ENCODE measurements at regions not wholly inside any gene's neighbourhood (a gene's known extent, or its start where the extent isn't known, plus 50 kb on each side); places are given as distances from the start of the nearest gene placed in this dataset.

- Histone ChIP-seq H3K9ac (ENCODE audit: low read depth, low read length) (no peak overlapping the region), H3K27me3 (ENCODE audit: control insufficient read depth, insufficient read depth, low read length) (no peaks in the 10 kb centered on the region), H3K4me1 (ENCODE audit: control insufficient read depth, insufficient read depth, low read length) (peaks cover 9% of the 10 kb centered on the region), H3K4me3 (ENCODE audit: low read depth, low read length) (no peak overlapping the region), H3K36me3 (ENCODE audit: control insufficient read depth, insufficient read depth, low read length) (no peaks in the 10 kb centered on the region), H3K27ac (ENCODE audit: low read depth, low read length) (no peak overlapping the region), H3K9me3 (ENCODE audit: control insufficient read depth, insufficient read depth, low read length) (no peaks in the 10 kb centered on the region)
Observed at GRCh38 chr11:104609311-104610085, 288.8 kb downstream of the CASP12 start.

- Histone ChIP-seq H3K27ac (ENCODE audit: low read depth, low read length) (no peak overlapping the region), H3K4me1 (ENCODE audit: control insufficient read depth, insufficient read depth, low read length) (no peaks in the 10 kb centered on the region), H3K36me3 (ENCODE audit: control insufficient read depth, insufficient read depth, low read length) (no peaks in the 10 kb centered on the region), H3K27me3 (ENCODE audit: control insufficient read depth, insufficient read depth, low read length) (no peaks in the 10 kb centered on the region), H3K9me3 (ENCODE audit: control insufficient read depth, insufficient read depth, low read length) (no peaks in the 10 kb centered on the region), H3K4me3 (ENCODE audit: low read depth, low read length) (no peak overlapping the region), H3K9ac (ENCODE audit: low read depth, low read length) (no peak overlapping the region)
Observed at GRCh38 chr11:104602643-104603042, 295.6 kb downstream of the CASP12 start.

GRCh38 chr11:104594228-104594958 lies 303.9 kb downstream of the CASP12 start:
- Histone ChIP-seq H3K9me3 (ENCODE audit: control insufficient read depth, insufficient read depth, low read length) (no peaks in the 10 kb centered on the region), H3K9ac (ENCODE audit: low read depth, low read length) (no peak overlapping the region), H3K36me3 (ENCODE audit: control insufficient read depth, insufficient read depth, low read length) (no peaks in the 10 kb centered on the region), H3K27me3 (ENCODE audit: control insufficient read depth, insufficient read depth, low read length) (no peaks in the 10 kb centered on the region), H3K4me3 (ENCODE audit: low read depth, low read length) (no peak overlapping the region), H3K27ac (ENCODE audit: low read depth, low read length) (no peak overlapping the region), H3K4me1 (ENCODE audit: control insufficient read depth, insufficient read depth, low read length) (no peaks in the 10 kb centered on the region)

GRCh38 chr11:104588970-104589369 lies 309.3 kb downstream of the CASP12 start:
- Histone ChIP-seq H3K36me3 (ENCODE audit: control insufficient read depth, insufficient read depth, low read length) (no peaks in the 10 kb centered on the region), H3K9ac (ENCODE audit: low read depth, low read length) (no peak overlapping the region), H3K9me3 (ENCODE audit: control insufficient read depth, insufficient read depth, low read length) (no peaks in the 10 kb centered on the region), H3K4me1 (ENCODE audit: control insufficient read depth, insufficient read depth, low read length) (no peaks in the 10 kb centered on the region), H3K27ac (ENCODE audit: low read depth, low read length) (no peak overlapping the region), H3K4me3 (ENCODE audit: low read depth, low read length) (no peak overlapping the region), H3K27me3 (ENCODE audit: control insufficient read depth, insufficient read depth, low read length) (no peaks in the 10 kb centered on the region)

- Histone ChIP-seq H3K9me3 (ENCODE audit: control insufficient read depth, insufficient read depth, low read length) (no peaks in the 10 kb centered on the region), H3K4me3 (ENCODE audit: low read depth, low read length) (no peak overlapping the region), H3K36me3 (ENCODE audit: control insufficient read depth, insufficient read depth, low read length) (no peaks in the 10 kb centered on the region), H3K9ac (ENCODE audit: low read depth, low read length) (no peak overlapping the region), H3K27ac (ENCODE audit: low read depth, low read length) (no peak overlapping the region), H3K4me1 (ENCODE audit: control insufficient read depth, insufficient read depth, low read length) (no peaks in the 10 kb centered on the region), H3K27me3 (ENCODE audit: control insufficient read depth, insufficient read depth, low read length) (no peaks in the 10 kb centered on the region)
Observed at GRCh38 chr11:104588446-104588845, 309.8 kb downstream of the CASP12 start.

- Histone ChIP-seq H3K36me3 (ENCODE audit: control insufficient read depth, insufficient read depth, low read length) (no peaks in the 10 kb centered on the region), H3K27me3 (ENCODE audit: control insufficient read depth, insufficient read depth, low read length) (no peaks in the 10 kb centered on the region), H3K27ac (ENCODE audit: low read depth, low read length) (no peak overlapping the region), H3K9me3 (ENCODE audit: control insufficient read depth, insufficient read depth, low read length) (no peaks in the 10 kb centered on the region), H3K9ac (ENCODE audit: low read depth, low read length) (no peak overlapping the region), H3K4me1 (ENCODE audit: control insufficient read depth, insufficient read depth, low read length) (peaks cover 22% of the 10 kb centered on the region), H3K4me3 (ENCODE audit: low read depth, low read length) (no peak overlapping the region)
Observed at GRCh38 chr11:104584823-104585222, 313.4 kb downstream of the CASP12 start.

GRCh38 chr11:104583857-104584256 lies 314.4 kb downstream of the CASP12 start:
- H3K9me3 ChIP-seq (ENCODE audit: control insufficient read depth, insufficient read depth, low read length): no peaks in the 10 kb centered on the region
- no peak overlapping the region for H3K4me3 ChIP-seq (ENCODE audit: low read depth, low read length)
- H3K9ac ChIP-seq (ENCODE audit: low read depth, low read length): no peak overlapping the region
- no peaks in the 10 kb centered on the region for H3K27me3 ChIP-seq (ENCODE audit: control insufficient read depth, insufficient read depth, low read length)
- peaks cover 27% of the 10 kb centered on the region for H3K4me1 ChIP-seq (ENCODE audit: control insufficient read depth, insufficient read depth, low read length)
- H3K36me3 ChIP-seq (ENCODE audit: control insufficient read depth, insufficient read depth, low read length): no peaks in the 10 kb centered on the region
- H3K27ac ChIP-seq (ENCODE audit: low read depth, low read length): no peak overlapping the region

- H3K9ac ChIP-seq (ENCODE audit: low read depth, low read length): no peak overlapping the region
- H3K36me3 ChIP-seq (ENCODE audit: control insufficient read depth, insufficient read depth, low read length): no peaks in the 10 kb centered on the region
- no peaks in the 10 kb centered on the region for H3K27me3 ChIP-seq (ENCODE audit: control insufficient read depth, insufficient read depth, low read length)
- no peak overlapping the region for H3K27ac ChIP-seq (ENCODE audit: low read depth, low read length)
- no peaks in the 10 kb centered on the region for H3K9me3 ChIP-seq (ENCODE audit: control insufficient read depth, insufficient read depth, low read length)
- H3K4me1 ChIP-seq (ENCODE audit: control insufficient read depth, insufficient read depth, low read length): peaks cover 27% of the 10 kb centered on the region
- H3K4me3 ChIP-seq (ENCODE audit: low read depth, low read length): no peak overlapping the region
Observed at GRCh38 chr11:104582431-104582830, 315.8 kb downstream of the CASP12 start.

GRCh38 chr11:104581246-104581980 lies 316.8 kb downstream of the CASP12 start:
- Histone ChIP-seq H3K9me3 (ENCODE audit: control insufficient read depth, insufficient read depth, low read length) (no peaks in the 10 kb centered on the region), H3K27ac (ENCODE audit: low read depth, low read length) (peak overlapping the region; percentile 79), H3K27me3 (ENCODE audit: control insufficient read depth, insufficient read depth, low read length) (no peaks in the 10 kb centered on the region), H3K36me3 (ENCODE audit: control insufficient read depth, insufficient read depth, low read length) (no peaks in the 10 kb centered on the region), H3K4me3 (ENCODE audit: low read depth, low read length) (no peak overlapping the region), H3K4me1 (ENCODE audit: control insufficient read depth, insufficient read depth, low read length) (peaks cover 27% of the 10 kb centered on the region), H3K9ac (ENCODE audit: low read depth, low read length) (no peak overlapping the region)

- Histone ChIP-seq H3K27ac (ENCODE audit: low read depth, low read length) (no peak overlapping the region), H3K9me3 (ENCODE audit: control insufficient read depth, insufficient read depth, low read length) (no peaks in the 10 kb centered on the region; the same call in 1 of the 2 replicates), H3K27me3 (ENCODE audit: control insufficient read depth, insufficient read depth, low read length) (no peaks in the 10 kb centered on the region), H3K9ac (ENCODE audit: low read depth, low read length) (no peak overlapping the region), H3K4me3 (ENCODE audit: low read depth, low read length) (no peak overlapping the region), H3K36me3 (ENCODE audit: control insufficient read depth, insufficient read depth, low read length) (no peaks in the 10 kb centered on the region), H3K4me1 (ENCODE audit: control insufficient read depth, insufficient read depth, low read length) (no peaks in the 10 kb centered on the region)
Observed at GRCh38 chr11:104573441-104573990, 324.7 kb downstream of the CASP12 start.
